NCI-H1105 (cell line): ENCODE measurements at regions not wholly inside any gene's neighbourhood (a gene's known extent, or its start where the extent isn't known, plus 50 kb on each side); places are given as distances from the start of the nearest gene placed in this dataset.

Source experiments
- DNase-seq: peaks from one replicate; lab custom pipeline; 2025; lab: John Stamatoyannopoulos, UW

DNA sequence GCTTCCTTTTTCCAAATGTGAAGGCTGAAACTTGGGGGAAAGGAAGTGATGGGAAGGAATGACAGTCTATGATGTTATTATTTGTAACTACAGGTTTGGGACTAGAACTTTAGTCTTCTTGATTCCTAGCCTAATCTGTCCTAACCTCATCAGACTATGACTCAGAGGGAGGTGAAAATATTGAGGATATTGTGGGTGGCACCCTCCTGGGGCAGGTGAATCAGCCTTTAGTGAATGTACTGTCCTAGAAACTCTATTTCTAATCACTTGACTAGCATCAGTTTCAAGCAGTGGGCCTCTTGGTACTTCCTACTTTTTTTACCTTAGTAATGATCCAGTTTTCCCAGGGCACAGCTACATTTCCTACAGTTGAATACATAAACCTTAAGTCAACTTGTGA lies 829.0 kb upstream of the API5 start:
- no peak for DNase-seq

DNA sequence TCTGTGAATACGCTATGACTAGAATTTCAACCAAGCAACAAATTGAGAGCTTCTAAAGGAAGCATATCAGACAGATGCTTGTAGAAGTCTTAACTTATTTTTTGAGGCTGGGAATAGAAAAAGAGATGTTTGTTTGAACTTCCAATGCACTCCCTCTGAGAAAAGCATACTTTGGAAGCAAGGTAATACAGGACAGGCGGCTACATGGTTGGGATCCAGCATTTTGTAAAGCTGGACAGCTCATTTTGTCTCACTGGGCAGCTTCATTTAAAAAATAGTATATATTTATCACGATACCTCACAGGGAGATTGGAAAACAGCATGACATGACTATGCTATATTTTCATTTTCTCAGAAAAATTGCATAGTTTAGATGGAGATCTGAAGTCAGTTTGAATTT lies 821.3 kb upstream of the API5 start:
- DNase-seq, result no peak

- DNase-seq, result no peak
Observed at GRCh38 chr11:42494459-42494858, 817.3 kb upstream of the API5 start.

DNA sequence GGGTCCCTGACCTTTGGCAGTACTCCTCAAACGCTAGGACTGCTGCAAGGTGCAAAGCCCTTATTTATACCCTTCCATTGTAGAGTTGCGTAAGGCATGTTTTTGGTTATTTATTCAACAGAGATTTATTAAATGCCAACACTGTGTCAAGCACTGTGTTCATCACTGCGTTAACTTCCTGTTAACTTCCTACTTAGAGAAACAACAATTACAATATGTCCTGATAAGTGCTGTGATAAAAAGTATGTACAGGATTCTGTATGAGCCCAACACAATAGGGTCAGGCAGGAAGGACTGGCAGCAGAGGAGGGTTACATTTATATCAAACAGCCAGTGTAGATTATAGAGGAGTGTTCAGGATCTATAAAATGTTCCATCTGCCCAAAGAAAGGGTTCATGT lies 812.8 kb upstream of the API5 start:
- DNase-seq, result no peak

GRCh38 chr11:42502151-42502550 lies 809.6 kb upstream of the API5 start:
- no peak for DNase-seq

GRCh38 chr11:42521994-42522393 lies 789.8 kb upstream of the API5 start:
- DNase-seq, result no peak

DNA sequence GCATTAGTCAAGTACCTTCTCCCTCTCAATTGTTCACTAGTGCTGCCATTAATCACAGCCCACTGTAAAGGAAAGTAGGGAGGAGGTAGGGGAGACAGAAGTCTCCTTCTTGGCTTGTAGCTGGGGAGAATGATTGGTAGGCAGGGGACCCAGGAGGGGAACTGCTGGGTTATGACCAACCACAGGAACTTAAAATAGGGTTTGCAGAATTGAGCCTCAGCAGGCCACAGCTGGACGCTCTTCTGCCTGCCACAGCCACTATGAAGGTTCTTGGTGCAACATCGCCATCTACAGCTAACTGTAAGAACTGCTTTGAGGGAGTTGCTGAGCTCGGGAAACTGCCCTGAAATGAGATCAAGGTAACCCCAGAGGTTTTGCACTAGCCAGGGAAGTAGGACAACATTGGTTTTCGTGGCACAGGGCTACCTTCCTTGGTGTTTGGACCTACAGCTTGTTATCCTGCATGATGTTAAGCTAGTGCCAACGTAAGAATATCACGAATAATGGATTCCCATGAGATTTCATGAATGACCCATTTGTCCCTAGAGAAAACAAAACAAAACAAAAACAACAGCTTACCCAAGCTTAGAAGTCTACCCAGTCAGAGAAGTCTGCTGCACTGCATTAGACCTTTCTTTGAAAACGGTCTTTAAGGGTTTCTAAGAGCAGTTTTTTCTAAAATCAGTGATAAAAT lies 787.1 kb upstream of the API5 start:
- DNase-seq, result peak; percentile 92

DNA sequence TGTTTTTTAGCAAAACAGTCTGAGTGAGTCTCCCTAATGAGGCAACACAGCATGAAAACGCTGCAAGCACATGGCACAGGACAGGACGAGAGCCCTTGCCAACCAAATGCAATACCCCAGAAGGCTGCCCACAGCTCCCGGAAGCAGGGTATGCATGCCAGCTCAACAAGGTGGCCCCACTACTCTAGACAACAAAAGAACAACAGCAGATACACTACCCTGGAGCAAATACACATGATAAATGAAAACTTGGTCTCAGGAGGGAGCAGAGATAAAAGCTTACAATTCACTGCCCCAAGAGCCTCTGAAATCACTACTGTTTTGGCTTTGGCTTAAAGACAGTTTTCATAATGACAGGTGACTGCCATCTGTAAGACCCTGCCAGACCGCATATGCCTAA lies 785.4 kb upstream of the API5 start:
- peak; percentile 28 for DNase-seq

DNA sequence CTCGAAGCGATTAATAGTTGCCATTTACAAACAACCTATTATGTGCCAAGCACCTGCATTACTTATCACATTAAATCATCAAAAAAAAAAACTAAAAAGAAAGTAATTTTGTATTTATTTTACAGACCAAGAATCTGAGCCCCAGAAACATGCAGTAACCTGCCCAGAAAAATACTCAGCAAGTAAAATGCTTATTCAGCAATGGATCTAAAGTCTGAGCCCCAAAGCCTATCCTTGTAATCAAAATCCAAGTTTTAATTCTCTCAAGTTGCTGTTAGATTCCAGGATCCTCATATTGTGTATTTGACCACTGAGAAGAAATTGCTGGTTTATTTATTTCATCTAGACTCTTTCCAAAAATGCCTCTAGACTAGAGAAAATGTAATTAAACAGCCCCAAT lies 783.3 kb upstream of the API5 start:
- DNase-seq, result no peak

- no peak for DNase-seq
Observed at GRCh38 chr11:42528911-42529310, 782.9 kb upstream of the API5 start.

GRCh38 chr11:42536611-42537360 lies 775.0 kb upstream of the API5 start:
- DNase-seq, result no peak

DNA sequence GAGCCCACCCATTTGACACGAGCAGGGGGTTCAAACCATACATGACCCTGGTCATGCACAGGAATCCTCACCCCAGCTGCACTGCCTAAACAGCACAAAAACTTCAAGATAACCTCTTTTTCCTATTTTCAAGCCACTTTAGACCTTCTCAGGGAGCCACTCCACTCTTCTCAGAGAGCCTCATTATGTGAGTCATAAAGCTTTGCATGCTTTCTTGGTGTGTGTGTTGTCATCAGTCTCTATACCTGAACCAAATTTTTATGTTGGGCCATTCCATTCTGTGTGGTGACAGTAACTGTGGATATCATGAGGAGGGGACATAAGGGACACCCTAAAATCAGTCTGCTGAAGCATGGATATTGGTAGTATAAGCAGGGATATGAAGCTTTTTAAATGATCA lies 769.5 kb upstream of the API5 start:
- DNase-seq, result no peak

DNA sequence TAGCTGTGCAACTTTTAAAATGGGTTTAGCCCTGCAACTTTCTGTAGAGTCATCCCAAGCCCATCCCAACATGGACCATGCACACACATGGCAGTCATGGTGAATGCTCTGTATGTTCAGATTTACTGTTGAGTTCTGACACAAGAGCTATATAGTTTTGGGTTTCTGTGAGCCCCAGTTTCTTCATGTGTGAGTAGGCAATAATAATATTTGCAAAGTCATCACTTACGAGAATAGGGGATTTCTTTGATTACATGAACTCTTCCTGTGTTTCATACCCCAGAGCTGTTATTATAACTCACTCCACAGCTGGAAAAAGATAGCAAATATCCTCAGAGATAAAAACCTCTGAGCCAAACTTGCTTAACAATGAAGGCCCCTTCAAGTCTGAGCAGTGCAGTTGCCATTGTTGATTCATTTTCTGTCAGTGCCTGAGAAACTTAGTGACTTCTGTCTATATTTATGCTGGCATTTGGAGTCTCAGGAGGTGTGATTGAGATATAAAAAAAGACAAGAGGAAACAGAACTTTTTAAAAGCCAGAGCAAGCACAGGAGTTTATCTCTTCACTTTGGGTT lies 767.9 kb upstream of the API5 start:
- DNase-seq, result no peak

DNA sequence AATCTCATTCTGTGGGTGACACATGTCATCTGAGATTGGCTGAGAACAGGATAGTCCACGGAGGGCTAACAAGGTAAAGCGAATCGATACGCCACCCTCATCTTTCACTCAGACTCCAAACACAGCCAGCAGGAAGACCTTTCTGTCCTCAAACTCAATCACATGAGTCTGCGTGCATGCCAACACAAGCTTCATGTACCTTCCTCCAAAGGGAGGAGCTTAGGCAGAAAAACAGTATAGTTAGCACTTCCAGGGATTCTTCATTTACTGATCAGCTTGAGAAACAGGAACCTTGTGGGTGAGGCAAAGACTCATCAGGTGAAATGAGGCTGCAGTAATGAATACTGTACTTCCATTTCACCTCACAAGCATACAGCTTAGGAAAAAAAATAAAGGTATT lies 767.1 kb upstream of the API5 start:
- no peak for DNase-seq

DNA sequence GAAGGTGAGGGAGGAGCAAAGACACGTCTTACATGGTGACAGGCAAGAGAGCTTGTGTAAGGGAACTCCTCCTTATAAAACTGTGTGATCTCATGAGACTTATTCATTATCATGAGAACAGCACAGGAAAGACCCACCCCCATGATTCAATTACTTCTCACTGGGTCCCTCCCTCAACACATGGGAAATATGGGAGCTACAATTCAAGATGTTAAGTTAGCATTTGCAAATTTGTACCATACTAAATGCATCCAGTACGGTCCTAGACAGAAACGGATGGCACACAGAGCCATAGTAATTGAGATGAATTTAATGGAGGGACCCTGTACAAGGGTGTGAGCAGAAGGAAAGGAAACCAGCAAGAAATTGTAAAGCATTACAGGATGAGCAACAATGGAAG lies 765.8 kb upstream of the API5 start:
- DNase-seq, result no peak

GRCh38 chr11:42552786-42553185 lies 759.0 kb upstream of the API5 start:
- DNase-seq, result no peak

- no peak for DNase-seq
Observed at GRCh38 chr11:42555190-42555589, 756.6 kb upstream of the API5 start.

- DNase-seq, result no peak
Observed at GRCh38 chr11:42571131-42571877, 740.5 kb upstream of the API5 start.

- DNase-seq, result no peak
Observed at GRCh38 chr11:42571878-42572610, 739.8 kb upstream of the API5 start.

- DNase-seq, result no peak
Observed at GRCh38 chr11:42576318-42576717, 735.5 kb upstream of the API5 start.

GRCh38 chr11:42589286-42589685 lies 722.5 kb upstream of the API5 start:
- DNase-seq, result no peak

- DNase-seq, result no peak
Observed at GRCh38 chr11:42591841-42592240, 720.0 kb upstream of the API5 start.
